Activated naive CD4-positive, alpha-beta T cell (primary cell): ENCODE measurements at regions not wholly inside any gene's neighbourhood (a gene's known extent, or its start where the extent isn't known, plus 50 kb on each side); places are given as distances from the start of the nearest gene placed in this dataset.
A peak's percentile ranks its signal among the peaks of the same experiment; 100 is the strongest.
"Not testable (repeated sequence)": the region's sequence is repeated elsewhere in the genome, so short reads cannot be mapped to it uniquely, and the experiment has no call there.

Experiments
- DNase-seq, 4 experiments: peaks; one replicate each; lab custom pipeline; 2025; lab: John Stamatoyannopoulos, UW

- DNase-seq = no peak
These were observed 90.1 kb upstream of the ABCC4 start for GRCh38 chr13:95391362-95391761.

- DNase-seq = no peak
These were observed 90.5 kb upstream of the ABCC4 start for GRCh38 chr13:95391785-95392184.

- no peak for DNase-seq
These were observed 91.3 kb upstream of the ABCC4 start for GRCh38 chr13:95392597-95392996.

GRCh38 chr13:95403349-95404140 is 102.3 kb upstream of the ABCC4 start:
- DNase-seq = peak in 1 of 4 experiments; percentile 1

GRCh38 chr13:95404141-95404882 is 103.1 kb upstream of the ABCC4 start:
- peak; percentile 25 to 64 (median 56) for DNase-seq

- no peak for DNase-seq
These were observed 104.9 kb upstream of the ABCC4 start for GRCh38 chr13:95406176-95406575.

- no peak for DNase-seq
These were observed 110.3 kb upstream of the ABCC4 start for GRCh38 chr13:95411428-95412040.

GRCh38 chr13:95418946-95419345 is 117.7 kb upstream of the ABCC4 start:
- no peak for DNase-seq

GRCh38 chr13:95420501-95420900 is 119.2 kb upstream of the ABCC4 start:
- no peak for DNase-seq

GRCh38 chr13:95426631-95427030 is 125.4 kb upstream of the ABCC4 start:
- no peak for DNase-seq

GRCh38 chr13:95430525-95430924 is 122.0 kb upstream of the CLDN10 start:
- DNase-seq = not testable (repeated sequence)

GRCh38 chr13:95432141-95432540 is 120.4 kb upstream of the CLDN10 start:
- DNase-seq = no peak

GRCh38 chr13:95433537-95433936 is 119.0 kb upstream of the CLDN10 start:
- DNase-seq = no peak

GRCh38 chr13:95434111-95434510 is 118.4 kb upstream of the CLDN10 start:
- no peak for DNase-seq

- DNase-seq = no peak
These were observed 115.0 kb upstream of the CLDN10 start for GRCh38 chr13:95437561-95437960.

- no peak for DNase-seq
These were observed 114.2 kb upstream of the CLDN10 start for GRCh38 chr13:95438297-95438696.

GRCh38 chr13:95440441-95441088 is 112.0 kb upstream of the CLDN10 start:
- DNase-seq = no peak

GRCh38 chr13:95441326-95441725 is 111.2 kb upstream of the CLDN10 start:
- DNase-seq = no peak

GRCh38 chr13:95444006-95444730 is 108.4 kb upstream of the CLDN10 start:
- DNase-seq = no peak

- no peak for DNase-seq
These were observed 107.4 kb upstream of the CLDN10 start for GRCh38 chr13:95445131-95445530.

GRCh38 chr13:95447814-95448213 is 104.7 kb upstream of the CLDN10 start:
- DNase-seq = no peak

- no peak for DNase-seq
These were observed 100.9 kb upstream of the CLDN10 start for GRCh38 chr13:95451656-95452055.
